BJ (cell line): ENCODE measurements at regions not wholly inside any gene's neighbourhood (a gene's known extent, or its start where the extent isn't known, plus 50 kb on each side); places are given as distances from the start of the nearest gene placed in this dataset.
"Not testable (repeated sequence)": the region's sequence is repeated elsewhere in the genome, so short reads cannot be mapped to it uniquely, and the experiment has no call there.

Experiments used
- CTCF ChIA-PET: fragments of 350-600 bp; formaldehyde crosslinking; extraction: SDS; loops from one replicate; lab custom pipeline; 2021; ENCODE audit warnings: antibody characterized with exemption, inconsistent platforms; lab: Yijun Ruan, JAX
- POLR2A ChIA-PET: fragments of 300-600 bp; sonication (Branson Sonifier 250); formaldehyde crosslinking; extraction: SDS; loops from one replicate; lab custom pipeline; 2021; ENCODE audit warnings: antibody characterized with exemption; lab: Charles Lee
- DNase-seq: peaks from one replicate; pipeline ENCODE4 v3.0.0-alpha.2; 2011; ENCODE audit warnings: low read depth
- H3K27me3 ChIP-seq: 2 replicates; pipeline ENCODE4 v1.6.0; 2011; ENCODE audit warnings: low read length; ENCODE audit not compliant: control insufficient read depth, insufficient read depth
- H3K36me3 ChIP-seq: 2 replicates; pipeline ENCODE4 v1.5.1; 2011; ENCODE audit warnings: low read length; ENCODE audit not compliant: control insufficient read depth, insufficient read depth
- H3K4me3 ChIP-seq: 2 replicates; pipeline ENCODE4 v1.5.1; 2011; ENCODE audit warnings: low read depth, mild to moderate bottlenecking, control low read depth, low read length
- TF ChIP-seq, protein P1 (sequence below): IDR thresholded peaks from 2 replicates; pipeline ENCODE4 v1.5.1; 2011; ENCODE audit warnings: low read depth, mild to moderate bottlenecking, control low read depth, inconsistent platforms, low read length, moderate library complexity; ENCODE audit not compliant: insufficient read depth

DNA sequence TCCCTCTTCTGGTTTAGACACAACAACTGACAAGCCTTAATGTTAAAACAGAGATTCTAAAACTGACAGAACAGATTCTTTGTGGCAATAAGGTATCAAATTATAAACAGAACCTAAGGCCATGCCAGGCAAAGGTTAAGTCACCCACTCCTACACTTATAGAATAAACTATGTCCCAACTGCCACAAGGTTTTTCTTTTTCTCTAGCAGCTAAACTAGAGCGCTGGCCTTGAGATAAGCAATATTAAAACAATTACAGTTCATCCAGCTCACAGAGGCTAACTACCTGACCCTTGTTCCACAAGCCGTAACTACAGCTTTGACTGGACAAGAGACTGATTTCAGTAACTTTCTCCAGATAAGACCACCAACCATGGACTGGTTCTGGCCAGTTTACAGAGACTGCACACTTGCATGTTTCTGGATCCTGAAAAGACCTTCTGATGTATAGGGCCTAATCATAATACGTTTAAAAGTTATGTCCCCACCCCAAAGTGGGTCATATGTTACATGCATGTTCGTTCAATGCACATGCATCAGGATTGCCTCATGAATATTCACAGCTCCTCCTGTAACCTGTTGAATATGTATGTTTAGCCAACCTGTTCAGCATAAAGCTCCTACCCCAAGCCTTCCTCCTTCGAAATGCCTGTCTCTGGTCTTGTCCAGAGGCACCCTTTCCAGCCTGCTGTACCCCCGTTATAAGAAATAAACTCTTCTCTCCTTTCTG lies 61.9 kb upstream of the VASH1 start:
- no peak for DNase-seq
- ChIA-PET CTCF (interaction anchor here (1.3 to 1.5 kb wide), 3 partner anchors 11 to 85 kb away, joined by 3 to 5 read pairs (median 4); no protein-coding TSS in a partner anchor), POLR2A (no interaction called here)
- no peaks in the 10 kb centered on the region for H3K27me3 ChIP-seq
- no peak overlapping the region for H3K4me3 ChIP-seq
- TF ChIP-seq, protein P1, sequence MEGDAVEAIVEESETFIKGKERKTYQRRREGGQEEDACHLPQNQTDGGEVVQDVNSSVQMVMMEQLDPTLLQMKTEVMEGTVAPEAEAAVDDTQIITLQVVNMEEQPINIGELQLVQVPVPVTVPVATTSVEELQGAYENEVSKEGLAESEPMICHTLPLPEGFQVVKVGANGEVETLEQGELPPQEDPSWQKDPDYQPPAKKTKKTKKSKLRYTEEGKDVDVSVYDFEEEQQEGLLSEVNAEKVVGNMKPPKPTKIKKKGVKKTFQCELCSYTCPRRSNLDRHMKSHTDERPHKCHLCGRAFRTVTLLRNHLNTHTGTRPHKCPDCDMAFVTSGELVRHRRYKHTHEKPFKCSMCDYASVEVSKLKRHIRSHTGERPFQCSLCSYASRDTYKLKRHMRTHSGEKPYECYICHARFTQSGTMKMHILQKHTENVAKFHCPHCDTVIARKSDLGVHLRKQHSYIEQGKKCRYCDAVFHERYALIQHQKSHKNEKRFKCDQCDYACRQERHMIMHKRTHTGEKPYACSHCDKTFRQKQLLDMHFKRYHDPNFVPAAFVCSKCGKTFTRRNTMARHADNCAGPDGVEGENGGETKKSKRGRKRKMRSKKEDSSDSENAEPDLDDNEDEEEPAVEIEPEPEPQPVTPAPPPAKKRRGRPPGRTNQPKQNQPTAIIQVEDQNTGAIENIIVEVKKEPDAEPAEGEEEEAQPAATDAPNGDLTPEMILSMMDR, result no peak
- no peaks in the 10 kb centered on the region for H3K36me3 ChIP-seq

DNA sequence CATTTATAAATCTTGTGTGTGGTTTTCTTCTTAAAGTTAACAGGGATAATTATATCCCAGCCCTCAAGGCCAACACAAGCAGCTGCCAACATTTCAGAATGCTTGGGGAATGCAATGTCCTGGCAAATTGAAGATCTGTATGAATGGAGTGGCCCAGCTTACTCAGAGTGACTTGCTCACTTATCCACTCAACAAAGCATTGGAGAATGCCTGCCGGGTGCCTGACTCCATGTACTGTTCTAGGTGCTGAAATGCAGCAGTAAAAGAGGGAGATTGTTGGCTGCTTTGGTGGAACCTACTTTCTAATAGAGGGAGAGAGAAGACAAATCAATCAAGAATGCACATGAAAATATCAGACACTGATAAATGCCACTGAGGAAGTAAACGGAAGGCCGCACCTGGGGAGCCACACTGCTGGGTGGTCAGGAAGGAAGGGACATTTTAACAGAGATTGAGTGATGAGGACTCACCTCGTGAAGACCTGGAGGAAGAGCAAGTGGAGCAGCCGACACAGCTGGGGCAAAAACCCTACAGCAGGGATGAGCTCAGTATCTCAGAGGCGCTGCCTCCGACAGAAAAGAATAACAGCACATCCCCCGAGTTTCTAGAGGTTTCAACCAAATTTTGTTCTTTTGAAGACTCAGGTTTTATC lies 61.2 kb upstream of the VASH1 start:
- TF ChIP-seq, protein P1, result no peak
- CTCF ChIA-PET, result interaction anchor here (1.3 to 1.5 kb wide), 3 partner anchors 10 to 85 kb away, joined by 3 to 5 read pairs (median 4); no protein-coding TSS in a partner anchor
- DNase-seq, result no peak
- POLR2A ChIA-PET, result no interaction called here
- no peaks in the 10 kb centered on the region for H3K27me3 ChIP-seq
- no peaks in the 10 kb centered on the region for H3K36me3 ChIP-seq
- no peak overlapping the region for H3K4me3 ChIP-seq

DNA sequence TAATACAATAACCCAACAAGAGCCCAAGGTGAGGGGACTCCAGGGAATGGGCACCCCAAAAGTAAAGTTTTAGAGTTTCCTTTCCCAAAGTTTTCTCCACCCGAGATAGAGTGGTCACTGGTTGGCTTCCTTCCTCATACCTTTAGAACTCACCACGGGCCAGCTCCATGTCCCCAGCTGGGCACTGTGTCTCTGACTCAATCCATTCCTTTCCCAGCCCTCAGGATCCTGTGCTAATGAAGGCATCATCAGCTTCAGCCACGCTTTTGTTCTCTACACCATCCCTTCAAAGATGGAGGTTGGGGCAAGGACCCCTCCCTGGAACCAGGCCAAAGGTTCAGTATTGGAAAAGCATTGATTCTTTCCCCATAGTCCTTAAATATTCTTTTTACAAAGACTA lies 59.8 kb upstream of the VASH1 start:
- no peaks in the 10 kb centered on the region for H3K36me3 ChIP-seq
- TF ChIP-seq, protein P1, result no peak
- no peak overlapping the region for H3K4me3 ChIP-seq
- ChIA-PET POLR2A (no interaction called here), CTCF (interaction anchor here (0.9 kb wide), 1 partner anchor 9 kb away, joined by 5 read pairs; no protein-coding TSS in a partner anchor)
- no peak for DNase-seq
- H3K27me3 ChIP-seq, result no peaks in the 10 kb centered on the region

DNA sequence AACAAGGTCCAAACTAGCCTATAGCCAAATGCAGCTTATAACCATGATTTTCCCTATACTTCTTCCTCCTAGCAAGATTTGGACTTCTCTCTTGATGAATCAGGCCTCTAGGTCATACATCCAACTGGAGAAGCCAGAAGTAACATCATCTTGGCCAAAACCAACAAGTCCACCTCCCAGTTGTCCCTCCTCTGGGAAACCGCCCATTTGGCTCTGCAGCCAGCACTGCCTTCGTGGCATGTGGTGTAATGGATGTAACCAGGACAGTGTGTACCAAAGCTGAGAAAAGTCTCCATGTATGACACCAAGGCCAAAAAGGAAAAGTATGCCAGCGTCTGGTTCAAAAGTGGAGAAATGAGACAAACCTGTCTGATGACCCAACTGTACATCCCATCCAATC lies 59.3 kb upstream of the VASH1 start:
- Histone ChIP-seq H3K36me3 (no peaks in the 10 kb centered on the region), H3K27me3 (no peaks in the 10 kb centered on the region), H3K4me3 (no peak overlapping the region)
- no peak for DNase-seq
- TF ChIP-seq, protein P1, result no peak
- POLR2A ChIA-PET, result no interaction called here
- CTCF ChIA-PET, result interaction anchor here (0.9 kb wide), 1 partner anchor 8 kb away, joined by 5 read pairs; no protein-coding TSS in a partner anchor

DNA sequence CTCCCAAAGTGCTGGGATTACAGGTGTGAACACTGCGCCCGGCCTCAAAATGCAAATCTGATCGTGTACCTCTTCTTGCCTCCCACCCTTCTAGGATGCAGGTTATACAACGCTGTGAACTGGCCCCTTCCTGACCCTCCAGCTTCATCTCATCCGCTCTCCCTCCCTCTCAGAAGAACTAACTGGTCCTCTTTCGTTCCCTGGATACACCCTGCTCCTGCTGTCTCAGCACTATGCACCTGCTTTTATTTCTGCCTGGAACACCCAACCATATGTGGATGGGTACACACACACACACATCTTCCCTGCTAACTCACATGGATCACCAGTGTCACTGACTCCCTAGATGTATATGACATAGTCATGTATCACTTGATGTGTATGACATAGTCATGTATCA lies 56.1 kb upstream of the VASH1 start:
- POLR2A ChIA-PET, result no interaction called here
- DNase-seq, result no peak
- H3K4me3 ChIP-seq, result no peak overlapping the region

DNA sequence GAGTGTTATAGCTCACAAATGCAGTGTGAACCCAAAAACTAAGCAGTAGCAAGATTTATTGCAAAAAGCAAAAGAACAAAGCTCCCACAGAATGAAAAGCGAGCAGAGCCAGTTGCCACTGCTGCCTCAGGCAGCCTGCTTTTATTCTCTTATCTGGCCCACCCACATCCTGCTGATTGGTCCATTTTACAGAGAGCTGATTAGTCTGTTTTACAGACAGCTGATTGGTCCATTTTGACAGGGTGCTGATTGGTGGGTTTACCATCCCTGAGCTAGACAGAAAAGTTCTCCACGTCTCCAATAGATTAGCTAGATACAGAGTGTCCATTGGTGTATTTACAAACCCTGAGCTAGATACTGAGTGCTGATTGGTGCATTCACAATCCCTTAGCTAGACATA lies 55.1 kb upstream of the VASH1 start:
- H3K27me3 ChIP-seq, H3K36me3 ChIP-seq, DNase-seq, POLR2A ChIA-PET, H3K4me3 ChIP-seq: not testable (repeated sequence)
- CTCF ChIA-PET, result interaction anchor here (0.6 to 1.6 kb wide), 4 partner anchors 9 to 79 kb away, joined by 3 to 11 read pairs (median 4); no protein-coding TSS in a partner anchor

More for the DNA sequence above, 56.1 kb upstream of the VASH1 start:
- CTCF ChIA-PET, result no interaction called here
- Histone ChIP-seq H3K36me3 (no peaks in the 10 kb centered on the region), H3K27me3 (no peaks in the 10 kb centered on the region)
- TF ChIP-seq, protein P1, result no peak
